ENCODE measurements at regions not wholly inside any gene's neighbourhood (a gene's known extent, or its start where the extent isn't known, plus 50 kb on each side); places are given as distances from the start of the nearest gene placed in this dataset.

- peaks cover 2% of the 10 kb centered on the region for H3K9me3 ChIP-seq (ENCODE audit: insufficient read depth, low read depth, low read length)
- H3K79me2 ChIP-seq (ENCODE audit: insufficient read depth, low read length), result no peaks in the 10 kb centered on the region
- H3K9ac ChIP-seq (ENCODE audit: low read length), result no peak overlapping the region
- Mint-ChIP-seq H3K9me3 (ENCODE audit: unreplicated experiment) (peaks cover 14% of the 10 kb centered on the region), H3K27ac (ENCODE audit: unreplicated experiment) (peak overlapping the region; percentile 83), H3K4me3 (ENCODE audit: unreplicated experiment) (no peak overlapping the region), H3K27me3 (ENCODE audit: low read depth, unreplicated experiment) (no peaks in the 10 kb centered on the region), H3K4me1 (ENCODE audit: low read depth, unreplicated experiment) (peaks cover 6% of the 10 kb centered on the region), H3K36me3 (ENCODE audit: low read depth, unreplicated experiment) (peaks cover 1% of the 10 kb centered on the region)
- no peaks in the 10 kb centered on the region for H3K36me3 ChIP-seq (ENCODE audit: insufficient read depth, low read length)
- no peaks in the 10 kb centered on the region for H4K20me1 ChIP-seq (ENCODE audit: insufficient read depth, low read length)
- no peak overlapping the region for H2AFZ ChIP-seq (ENCODE audit: low read depth, low read length)
- no peak overlapping the region for H3K4me2 ChIP-seq (ENCODE audit: low read length)
- DNase-seq (ENCODE audit: low read depth), result no peak
- FAIRE-seq, result no peak
- H3K4me3 ChIP-seq (ENCODE audit: insufficient read depth, low read depth, low read length), result no peak overlapping the region
- no peaks in the 10 kb centered on the region for H3K27me3 ChIP-seq (ENCODE audit: insufficient read depth, low read length)
- H3K4me1 ChIP-seq (ENCODE audit: insufficient read depth, low read length), result peaks cover 4% of the 10 kb centered on the region
- no peak overlapping the region for H3K27ac ChIP-seq (ENCODE audit: low read depth, low read length)
- TF ChIP-seq CTCF (IDR thresholded peaks at IDR 0.05; ENCODE audit: insufficient read depth, low read depth, low read length) (no peak), EZH2 (IDR thresholded peaks at IDR 0.05; ENCODE audit: insufficient read depth, low read length) (no peak)
These were observed 205.4 kb downstream of the ARHGAP12 start for GRCh38 chr10:31723106-31723750.

DNA sequence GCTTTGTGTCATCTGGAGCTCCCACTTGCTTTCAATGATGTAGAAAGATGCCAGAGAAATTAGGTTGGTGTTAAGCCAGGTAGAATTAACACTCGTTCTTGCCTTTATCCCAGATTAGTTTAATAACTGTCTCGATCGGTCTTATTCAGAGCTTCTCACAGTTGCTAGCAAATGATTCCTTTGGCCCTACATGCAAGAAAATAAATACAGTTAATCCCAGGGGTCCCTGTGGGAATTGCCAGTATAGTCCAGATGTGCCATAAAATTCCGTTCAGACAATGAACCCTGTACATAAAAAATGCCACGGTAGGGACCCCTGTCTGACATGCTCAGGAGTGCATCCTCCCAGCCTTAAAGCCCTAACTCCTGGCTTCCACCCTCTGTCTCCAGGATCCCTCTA is 207.5 kb downstream of the ARHGAP12 start:
- H2AFZ ChIP-seq (ENCODE audit: low read depth, low read length), result no peak overlapping the region
- no peaks in the 10 kb centered on the region for H4K20me1 ChIP-seq (ENCODE audit: insufficient read depth, low read length)
- no peak overlapping the region for H3K27ac Mint-ChIP-seq (ENCODE audit: unreplicated experiment)
- no peak for FAIRE-seq
- no peak for DNase-seq (ENCODE audit: low read depth)
- H3K9me3 ChIP-seq (ENCODE audit: insufficient read depth, low read depth, low read length), result peaks cover 2% of the 10 kb centered on the region
- no peaks in the 10 kb centered on the region for H3K36me3 ChIP-seq (ENCODE audit: insufficient read depth, low read length)
- H3K4me2 ChIP-seq (ENCODE audit: low read length), result no peak overlapping the region
- TF ChIP-seq CTCF (IDR thresholded peaks at IDR 0.05; ENCODE audit: insufficient read depth, low read depth, low read length) (no peak), EZH2 (IDR thresholded peaks at IDR 0.05; ENCODE audit: insufficient read depth, low read length) (no peak)
- H3K4me1 ChIP-seq (ENCODE audit: insufficient read depth, low read length), result peaks cover 4% of the 10 kb centered on the region
- H3K9me3 Mint-ChIP-seq (ENCODE audit: unreplicated experiment), result peaks cover 20% of the 10 kb centered on the region
- no peaks in the 10 kb centered on the region for H3K27me3 ChIP-seq (ENCODE audit: insufficient read depth, low read length)
- no peak overlapping the region for H3K27ac ChIP-seq (ENCODE audit: low read depth, low read length)
- no peak overlapping the region for H3K9ac ChIP-seq (ENCODE audit: low read length)
- peaks cover 1% of the 10 kb centered on the region for H3K36me3 Mint-ChIP-seq (ENCODE audit: low read depth, unreplicated experiment)
- H3K4me1 Mint-ChIP-seq (ENCODE audit: low read depth, unreplicated experiment), result peaks cover 6% of the 10 kb centered on the region
- H3K27me3 Mint-ChIP-seq (ENCODE audit: low read depth, unreplicated experiment), result no peaks in the 10 kb centered on the region
- no peaks in the 10 kb centered on the region for H3K79me2 ChIP-seq (ENCODE audit: insufficient read depth, low read length)
- H3K4me3 ChIP-seq (ENCODE audit: insufficient read depth, low read depth, low read length), result no peak overlapping the region
- no peak overlapping the region for H3K4me3 Mint-ChIP-seq (ENCODE audit: unreplicated experiment)

DNA sequence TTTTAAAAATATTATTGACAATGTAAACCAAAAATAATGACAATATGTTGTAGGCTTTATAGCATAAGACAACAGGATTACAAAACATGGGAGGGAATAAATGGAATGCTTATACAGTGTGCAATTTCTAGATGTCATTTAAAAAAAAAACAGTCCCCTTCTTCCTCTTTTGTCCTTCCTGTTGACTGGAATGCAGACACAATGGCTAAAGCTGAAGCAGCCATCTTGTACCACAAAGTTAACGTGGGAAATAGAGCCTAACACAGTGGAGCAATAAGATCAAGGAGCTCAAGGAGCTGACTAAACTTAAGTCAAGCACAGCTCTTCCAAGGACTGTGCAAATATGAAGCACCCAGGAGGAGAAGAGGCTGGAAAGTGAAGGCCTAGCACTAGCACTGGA is 208.1 kb downstream of the ARHGAP12 start:
- H3K27me3 ChIP-seq (ENCODE audit: insufficient read depth, low read length), result no peaks in the 10 kb centered on the region
- TF ChIP-seq CTCF (IDR thresholded peaks at IDR 0.05; ENCODE audit: insufficient read depth, low read depth, low read length), result no peak
- no peak for TF ChIP-seq EZH2 (IDR thresholded peaks at IDR 0.05; ENCODE audit: insufficient read depth, low read length)
- no peak overlapping the region for H3K27ac ChIP-seq (ENCODE audit: low read depth, low read length)
- no peak overlapping the region for H2AFZ ChIP-seq (ENCODE audit: low read depth, low read length)
- H3K4me1 ChIP-seq (ENCODE audit: insufficient read depth, low read length), result peaks cover 4% of the 10 kb centered on the region
- H3K9me3 ChIP-seq (ENCODE audit: insufficient read depth, low read depth, low read length), result peaks cover 2% of the 10 kb centered on the region
- H4K20me1 ChIP-seq (ENCODE audit: insufficient read depth, low read length), result no peaks in the 10 kb centered on the region
- no peak overlapping the region for H3K4me3 ChIP-seq (ENCODE audit: insufficient read depth, low read depth, low read length)
- no peak overlapping the region for H3K27ac Mint-ChIP-seq (ENCODE audit: unreplicated experiment)
- H3K79me2 ChIP-seq (ENCODE audit: insufficient read depth, low read length), result no peaks in the 10 kb centered on the region
- no peaks in the 10 kb centered on the region for H3K27me3 Mint-ChIP-seq (ENCODE audit: low read depth, unreplicated experiment)
- H3K9me3 Mint-ChIP-seq (ENCODE audit: unreplicated experiment), result peaks cover 20% of the 10 kb centered on the region
- no peak overlapping the region for H3K4me2 ChIP-seq (ENCODE audit: low read length)
- H3K4me1 Mint-ChIP-seq (ENCODE audit: low read depth, unreplicated experiment), result peaks cover 6% of the 10 kb centered on the region
- DNase-seq (ENCODE audit: low read depth) (no peak), FAIRE-seq (no peak)
- H3K4me3 Mint-ChIP-seq (ENCODE audit: unreplicated experiment), result no peak overlapping the region
- H3K9ac ChIP-seq (ENCODE audit: low read length), result no peak overlapping the region
- peaks cover 1% of the 10 kb centered on the region for H3K36me3 Mint-ChIP-seq (ENCODE audit: low read depth, unreplicated experiment)
- no peaks in the 10 kb centered on the region for H3K36me3 ChIP-seq (ENCODE audit: insufficient read depth, low read length)

All from astrocyte (in vitro differentiated cells and primary cell).